Loucy (cell line): ENCODE measurements at regions not wholly inside any gene's neighbourhood (a gene's known extent, or its start where the extent isn't known, plus 50 kb on each side); places are given as distances from the start of the nearest gene placed in this dataset.

Source experiments
- H2AFZ ChIP-seq: fragments of 200-600 bp; sonication (generic); 2 replicates; pipeline ENCODE4 v1.6.0; 2016; ENCODE audit warnings: antibody characterized with exemption, mild to moderate bottlenecking, low read length, moderate library complexity
- H3F3A ChIP-seq: fragments of 200-600 bp; 2 replicates; pipeline ENCODE4 v1.6.0; 2016; ENCODE audit warnings: antibody characterized with exemption, low read depth, mild to moderate bottlenecking
- H3K27me3 ChIP-seq: fragments of 200-600 bp; sonication (generic); 2 replicates; pipeline ENCODE4 v1.6.1; 2014; ENCODE audit warnings: low read length, mild to moderate bottlenecking; ENCODE audit not compliant: insufficient read depth, poor library complexity, severe bottlenecking
- H3K36me3 ChIP-seq: fragments of 200-600 bp; sonication (generic); 2 replicates; pipeline ENCODE4 v1.6.1; 2016; ENCODE audit warnings: low read length; ENCODE audit not compliant: insufficient read depth
- H3K4me1 ChIP-seq: fragments of 200-600 bp; sonication (generic); 2 replicates; pipeline ENCODE4 v1.5.1; 2014; ENCODE audit warnings: low read length, mild to moderate bottlenecking; ENCODE audit not compliant: insufficient read depth, poor library complexity, severe bottlenecking
- H3K4me2 ChIP-seq: fragments of 200-600 bp; sonication (generic); 2 replicates; pipeline ENCODE4 v1.6.0; 2014; ENCODE audit warnings: antibody characterized with exemption, low read length, low read depth, mild to moderate bottlenecking; ENCODE audit not compliant: poor library complexity, severe bottlenecking
- H3K4me3 ChIP-seq: fragments of 200-600 bp; sonication (generic); 2 replicates; pipeline ENCODE4 v1.5.1; 2014; ENCODE audit warnings: low read length, mild to moderate bottlenecking, mixed read lengths; ENCODE audit not compliant: poor library complexity, severe bottlenecking
- H3K79me2 ChIP-seq: fragments of 200-600 bp; sonication (generic); 2 replicates; pipeline ENCODE4 v1.6.1; 2014; ENCODE audit warnings: low read length; ENCODE audit not compliant: insufficient read depth
- H3K9ac ChIP-seq: fragments of 200-600 bp; sonication (generic); 2 replicates; pipeline ENCODE4 v1.6.0; 2014; ENCODE audit warnings: mild to moderate bottlenecking, low read depth, low read length, moderate library complexity; ENCODE audit not compliant: poor library complexity, severe bottlenecking
- H3K9me2 ChIP-seq: fragments of 200-600 bp; sonication (generic); replicated peaks from 2 replicates; pipeline ENCODE4 v1.6.1; 2016; ENCODE audit warnings: low read depth, low read length, mixed read lengths
- H3K9me3 ChIP-seq: fragments of 200-600 bp; sonication (generic); 2 replicates; pipeline ENCODE4 v1.6.1; 2014; ENCODE audit warnings: mild to moderate bottlenecking, antibody characterized with exemption, low read length, low read depth; ENCODE audit not compliant: insufficient read depth
- H4K20me1 ChIP-seq: fragments of 200-600 bp; sonication (generic); 2 replicates; pipeline ENCODE4 v1.6.0; 2014; ENCODE audit warnings: antibody characterized with exemption, low read length, mild to moderate bottlenecking; ENCODE audit not compliant: insufficient read depth, poor library complexity, severe bottlenecking
- EZH2phosphoT487 ChIP-seq: fragments of 200-600 bp; IDR thresholded peaks from 2 replicates; pipeline ENCODE4 v1.6.1; 2018; ENCODE audit warnings: antibody characterized with exemption, mild to moderate bottlenecking, moderate library complexity, borderline replicate concordance
- TF ChIP-seq, protein P1 (sequence below): fragments of 200-600 bp; sonication (generic); conservative IDR thresholded peaks from 2 replicates; pipeline ENCODE4 v1.5.1; 2014; ENCODE audit warnings: mild to moderate bottlenecking, antibody characterized with exemption, low read length

DNA sequence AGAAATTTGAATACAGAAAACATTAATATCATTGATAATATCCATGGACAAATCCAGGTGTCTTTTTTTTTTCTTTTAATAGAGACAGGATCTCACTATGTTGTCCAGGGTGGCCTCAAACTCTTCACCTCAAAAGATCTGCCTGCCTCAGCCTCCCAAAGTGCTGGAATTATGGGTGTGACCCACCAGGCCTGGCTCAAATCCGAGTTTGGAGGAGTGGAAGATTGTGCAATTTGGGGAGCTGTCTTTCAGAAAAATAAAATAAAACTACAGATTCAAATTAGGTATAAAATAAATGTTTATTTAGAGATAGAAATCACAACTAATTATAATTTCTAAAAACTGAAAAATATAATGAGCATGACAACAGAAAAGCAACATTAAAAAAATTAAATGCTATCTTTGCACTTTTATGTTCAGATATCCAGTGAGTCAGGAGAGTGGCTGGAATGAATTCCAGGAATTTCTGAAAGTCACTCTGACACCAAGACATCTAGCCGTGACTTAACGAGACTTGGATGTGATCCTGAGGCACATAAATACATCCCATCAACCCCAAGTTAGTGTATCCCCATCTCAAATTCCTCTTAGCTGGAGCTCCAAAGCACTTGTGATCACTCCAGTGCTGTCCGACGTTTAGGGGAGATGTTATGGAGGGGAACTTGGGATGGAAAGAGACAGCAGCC lies 128.6 kb upstream of the THY1 start:
- peaks cover 10% of the 10 kb centered on the region; the same call in 1 of the 2 replicates for H3K9me3 ChIP-seq
- no peaks in the 10 kb centered on the region for H3K36me3 ChIP-seq
- no peaks in the 10 kb centered on the region for H3K4me1 ChIP-seq
- H3F3A ChIP-seq, result no peaks in the 10 kb centered on the region
- H2AFZ ChIP-seq, result no peak overlapping the region
- no peak overlapping the region for H3K4me2 ChIP-seq
- no peaks in the 10 kb centered on the region for H3K9me2 ChIP-seq
- H3K9ac ChIP-seq, result no peak overlapping the region
- TF ChIP-seq EZH2phosphoT487, result no peak
- TF ChIP-seq, protein P1, sequence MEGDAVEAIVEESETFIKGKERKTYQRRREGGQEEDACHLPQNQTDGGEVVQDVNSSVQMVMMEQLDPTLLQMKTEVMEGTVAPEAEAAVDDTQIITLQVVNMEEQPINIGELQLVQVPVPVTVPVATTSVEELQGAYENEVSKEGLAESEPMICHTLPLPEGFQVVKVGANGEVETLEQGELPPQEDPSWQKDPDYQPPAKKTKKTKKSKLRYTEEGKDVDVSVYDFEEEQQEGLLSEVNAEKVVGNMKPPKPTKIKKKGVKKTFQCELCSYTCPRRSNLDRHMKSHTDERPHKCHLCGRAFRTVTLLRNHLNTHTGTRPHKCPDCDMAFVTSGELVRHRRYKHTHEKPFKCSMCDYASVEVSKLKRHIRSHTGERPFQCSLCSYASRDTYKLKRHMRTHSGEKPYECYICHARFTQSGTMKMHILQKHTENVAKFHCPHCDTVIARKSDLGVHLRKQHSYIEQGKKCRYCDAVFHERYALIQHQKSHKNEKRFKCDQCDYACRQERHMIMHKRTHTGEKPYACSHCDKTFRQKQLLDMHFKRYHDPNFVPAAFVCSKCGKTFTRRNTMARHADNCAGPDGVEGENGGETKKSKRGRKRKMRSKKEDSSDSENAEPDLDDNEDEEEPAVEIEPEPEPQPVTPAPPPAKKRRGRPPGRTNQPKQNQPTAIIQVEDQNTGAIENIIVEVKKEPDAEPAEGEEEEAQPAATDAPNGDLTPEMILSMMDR, result no peak
- no peak overlapping the region for H3K4me3 ChIP-seq
- H3K27me3 ChIP-seq, result no peaks in the 10 kb centered on the region
- no peaks in the 10 kb centered on the region for H4K20me1 ChIP-seq
- H3K79me2 ChIP-seq, result no peaks in the 10 kb centered on the region

DNA sequence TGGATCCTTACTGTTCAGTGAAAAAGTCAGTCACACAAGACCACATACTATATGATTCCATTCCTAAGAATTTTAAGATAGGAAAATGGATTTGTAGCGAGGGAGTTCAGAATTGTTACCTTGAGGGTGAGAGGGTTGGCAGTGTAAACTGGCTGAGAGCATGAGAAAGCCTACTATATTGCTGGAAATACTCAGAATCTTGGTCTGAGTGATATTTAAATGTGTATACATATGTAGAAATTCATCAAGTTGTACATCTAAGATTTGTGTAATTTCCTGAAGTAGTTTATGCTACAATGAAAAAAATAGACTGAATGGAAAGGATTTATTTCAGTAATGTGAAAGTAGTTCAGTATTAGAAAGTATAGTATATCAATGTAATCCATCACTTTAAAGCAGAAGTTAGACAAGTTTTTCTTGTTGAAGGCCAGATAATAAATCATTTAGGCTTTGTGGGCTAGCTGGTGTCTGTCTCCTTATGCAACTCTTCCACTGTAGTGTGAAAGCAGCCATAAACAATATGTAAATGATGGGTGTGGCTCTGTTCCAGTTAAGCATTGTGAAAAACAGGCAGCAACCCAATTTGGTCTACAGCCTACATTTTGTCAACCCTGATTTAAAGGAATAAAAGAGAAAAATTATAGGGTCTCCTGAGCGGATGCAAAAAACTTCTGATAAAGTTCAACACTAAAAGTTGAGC lies 127.2 kb upstream of the THY1 start:
- Histone ChIP-seq H3K9ac (no peak overlapping the region), H3K4me1 (no peaks in the 10 kb centered on the region), H3K9me3 (peaks cover 12% of the 10 kb centered on the region; the same call in 1 of the 2 replicates), H3K4me3 (no peak overlapping the region), H3K79me2 (no peaks in the 10 kb centered on the region), H3K27me3 (no peaks in the 10 kb centered on the region), H3K9me2 (no peaks in the 10 kb centered on the region), H2AFZ (no peak overlapping the region), H4K20me1 (no peaks in the 10 kb centered on the region), H3K36me3 (no peaks in the 10 kb centered on the region), H3F3A (no peaks in the 10 kb centered on the region), H3K4me2 (no peak overlapping the region)
- TF ChIP-seq EZH2phosphoT487, result no peak
- TF ChIP-seq, protein P1, result no peak

DNA sequence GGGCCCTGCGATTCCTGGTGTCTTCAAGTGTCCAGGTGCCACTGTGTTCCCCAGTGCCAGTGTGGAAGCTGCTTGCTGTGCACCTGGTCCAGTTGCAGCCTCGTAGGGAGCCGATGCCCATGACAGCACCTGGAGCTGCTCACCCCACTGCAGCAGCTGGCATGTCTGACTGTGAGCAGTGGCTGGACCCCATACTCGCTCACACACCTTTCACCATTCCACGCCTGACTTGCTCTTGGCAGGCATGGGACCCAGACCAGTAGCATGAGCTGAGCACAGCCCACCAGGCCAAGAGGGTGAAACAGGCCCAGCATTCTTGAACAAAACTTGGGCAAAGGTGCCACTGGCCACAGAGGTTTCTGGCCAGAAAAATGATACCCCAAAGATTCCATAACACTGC lies 124.5 kb upstream of the THY1 start:
- H2AFZ ChIP-seq, result no peak overlapping the region
- H3K27me3 ChIP-seq, result no peaks in the 10 kb centered on the region
- no peaks in the 10 kb centered on the region for H3K4me1 ChIP-seq
- no peaks in the 10 kb centered on the region for H4K20me1 ChIP-seq
- H3F3A ChIP-seq, result no peaks in the 10 kb centered on the region
- peaks cover 12% of the 10 kb centered on the region; the same call in 1 of the 2 replicates for H3K9me3 ChIP-seq
- no peaks in the 10 kb centered on the region for H3K36me3 ChIP-seq
- H3K4me2 ChIP-seq, result no peak overlapping the region
- H3K4me3 ChIP-seq, result no peak overlapping the region
- no peaks in the 10 kb centered on the region for H3K9me2 ChIP-seq
- H3K79me2 ChIP-seq, result no peaks in the 10 kb centered on the region
- no peak overlapping the region for H3K9ac ChIP-seq
- no peak for TF ChIP-seq EZH2phosphoT487
- TF ChIP-seq, protein P1, result no peak
